Tibial nerve (tissue), 4 donors: ENCODE measurements at regions not wholly inside any gene's neighbourhood (a gene's known extent, or its start where the extent isn't known, plus 50 kb on each side); places are given as distances from the start of the nearest gene placed in this dataset.

ENCODE experiments used
- DNase-seq, 2 donors: peaks; one replicate each; pipeline ENCODE4 v3.0.0-alpha.2; 2019; ENCODE audit warnings: low spot score in 2 of 2
- H3K27ac ChIP-seq, 4 donors: fragments of 200-600 bp; sonication (generic) in 3 of 4; one replicate each; pipeline ENCODE4 v1.5.1; 2017 to 2019; ENCODE audit warnings: mild to moderate bottlenecking in 1 of 4
- H3K27me3 ChIP-seq, 2 donors: fragments of 200-600 bp; sonication (generic) in 1 of 2; one replicate each; pipeline versions ENCODE4 v1.5.1 to v1.6.0; 2017 to 2019
- H3K36me3 ChIP-seq, 3 donors: fragments of 200-600 bp; sonication (generic); one replicate each; pipeline ENCODE4 v1.5.1; 2018 to 2019
- H3K4me1 ChIP-seq, 4 donors: fragments of 200-600 bp; sonication (generic) in 3 of 4; one replicate each; pipeline ENCODE4 v1.5.1; 2017 to 2019
- H3K4me3 ChIP-seq, 4 donors: fragments of 200-600 bp; sonication (generic) in 3 of 4; one replicate each; pipeline ENCODE4 v1.5.1; 2017 to 2019; ENCODE audit warnings: mild to moderate bottlenecking in 1 of 4, moderate library complexity in 1 of 4
- H3K9me3 ChIP-seq, 4 donors: fragments of 200-600 bp; sonication (generic) in 3 of 4; one replicate each; pipeline ENCODE4 v1.5.1; 2017 to 2019
- EP300 ChIP-seq, 2 donors: sonication (generic); formaldehyde crosslinking; IDR thresholded peaks; one replicate each; pipeline ENCODE4 v1.6.1; 2017; ENCODE audit warnings: antibody characterized with exemption in 2 of 2, mild to moderate bottlenecking in 1 of 2
- POLR2A ChIP-seq, 2 donors: fragments of 450-650 bp; IDR thresholded peaks; one replicate each; pipeline ENCODE4 v1.6.1; 2017; ENCODE audit warnings: antibody characterized with exemption in 2 of 2, mild to moderate bottlenecking in 2 of 2, moderate library complexity in 2 of 2
- WGBS, 2 donors: methylation state at CpG; one replicate each; pipeline ENCODE4 v1.1.5; 2018; 5-methylcytosine and 5-hydroxymethylcytosine counted together
- TF ChIP-seq, protein P1 (sequence below), 5 experiments: fragments of 200-600 bp in 3 of 5; fragments of 450-650 bp in 2 of 5; sonication (generic) in 3 of 5; IDR thresholded peaks; one replicate each; pipeline ENCODE4 v1.5.1; 2016 to 2019; ENCODE audit warnings: antibody characterized with exemption in 5 of 5, mild to moderate bottlenecking in 3 of 5, moderate library complexity in 2 of 5

DNA sequence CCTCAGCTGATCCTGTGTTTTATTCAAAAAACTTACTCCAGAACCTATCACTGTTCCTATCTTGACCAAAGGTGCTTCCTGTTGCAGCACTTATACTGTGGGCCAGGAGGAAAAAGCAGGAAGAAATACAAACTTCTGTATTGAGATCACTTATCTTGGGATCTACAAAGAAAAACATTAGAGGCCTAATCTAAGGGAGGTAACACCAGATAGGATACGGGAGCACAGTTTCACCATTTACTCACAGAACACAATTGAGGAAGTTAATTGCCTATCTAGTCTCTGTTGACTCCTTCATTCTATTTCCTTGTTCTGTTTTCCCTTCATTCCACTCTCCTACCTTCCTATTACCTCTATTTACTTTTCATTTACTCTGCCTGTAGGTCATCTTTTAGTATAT is 287.2 kb upstream of the LINC00305 start:
- no peak for DNase-seq
- H3K36me3 ChIP-seq, result no peaks in the 10 kb centered on the region
- peaks cover 0 to 23% (median 0%) of the 10 kb centered on the region in 4 donors for H3K9me3 ChIP-seq
- no peak overlapping the region for H3K27ac ChIP-seq
- TF ChIP-seq, protein P1, sequence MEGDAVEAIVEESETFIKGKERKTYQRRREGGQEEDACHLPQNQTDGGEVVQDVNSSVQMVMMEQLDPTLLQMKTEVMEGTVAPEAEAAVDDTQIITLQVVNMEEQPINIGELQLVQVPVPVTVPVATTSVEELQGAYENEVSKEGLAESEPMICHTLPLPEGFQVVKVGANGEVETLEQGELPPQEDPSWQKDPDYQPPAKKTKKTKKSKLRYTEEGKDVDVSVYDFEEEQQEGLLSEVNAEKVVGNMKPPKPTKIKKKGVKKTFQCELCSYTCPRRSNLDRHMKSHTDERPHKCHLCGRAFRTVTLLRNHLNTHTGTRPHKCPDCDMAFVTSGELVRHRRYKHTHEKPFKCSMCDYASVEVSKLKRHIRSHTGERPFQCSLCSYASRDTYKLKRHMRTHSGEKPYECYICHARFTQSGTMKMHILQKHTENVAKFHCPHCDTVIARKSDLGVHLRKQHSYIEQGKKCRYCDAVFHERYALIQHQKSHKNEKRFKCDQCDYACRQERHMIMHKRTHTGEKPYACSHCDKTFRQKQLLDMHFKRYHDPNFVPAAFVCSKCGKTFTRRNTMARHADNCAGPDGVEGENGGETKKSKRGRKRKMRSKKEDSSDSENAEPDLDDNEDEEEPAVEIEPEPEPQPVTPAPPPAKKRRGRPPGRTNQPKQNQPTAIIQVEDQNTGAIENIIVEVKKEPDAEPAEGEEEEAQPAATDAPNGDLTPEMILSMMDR (IDR thresholded peaks at IDR 0.05), result no peak
- TF ChIP-seq EP300 (IDR thresholded peaks at IDR 0.05) (no peak), POLR2A (IDR thresholded peaks at IDR 0.05) (no peak)
- no peaks in the 10 kb centered on the region for H3K27me3 ChIP-seq
- H3K4me1 ChIP-seq, result no peaks in the 10 kb centered on the region
- no peak overlapping the region for H3K4me3 ChIP-seq
- WGBS, 2 donors, result 67 to 92% methylated on average over 1 of the region's 1 CpG

DNA sequence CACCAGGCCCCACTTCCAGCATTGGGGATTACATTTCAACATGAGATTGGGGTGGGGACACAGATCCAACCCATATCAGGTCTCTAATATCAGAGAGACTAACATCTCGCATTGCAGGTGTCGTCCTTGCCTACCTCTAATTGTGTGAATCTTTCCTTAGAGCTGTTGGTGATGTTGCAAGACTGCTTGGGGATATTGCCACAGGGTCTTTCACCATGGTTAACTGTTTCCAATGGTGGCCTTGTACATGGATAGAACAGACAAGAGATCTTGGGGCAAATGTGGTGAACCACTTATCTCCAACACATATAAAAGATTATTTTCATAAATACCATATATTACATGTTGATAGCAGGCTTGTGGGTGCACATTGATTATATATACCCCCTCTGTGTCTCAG is 270.3 kb upstream of the LINC00305 start:
- H3K27ac ChIP-seq, result no peak overlapping the region
- no peaks in the 10 kb centered on the region for H3K27me3 ChIP-seq
- no peaks in the 10 kb centered on the region for H3K36me3 ChIP-seq
- DNase-seq, result no peak
- TF ChIP-seq EP300 (IDR thresholded peaks at IDR 0.05) (no peak), POLR2A (IDR thresholded peaks at IDR 0.05) (no peak)
- TF ChIP-seq, protein P1 (IDR thresholded peaks at IDR 0.05), result no peak
- H3K9me3 ChIP-seq, result peaks cover 0 to 6% (median 0%) of the 10 kb centered on the region in 4 donors
- WGBS, 2 donors, result 92 to 96% methylated on average over 2 of the region's 2 CpGs
- no peak overlapping the region for H3K4me3 ChIP-seq
- no peaks in the 10 kb centered on the region for H3K4me1 ChIP-seq

DNA sequence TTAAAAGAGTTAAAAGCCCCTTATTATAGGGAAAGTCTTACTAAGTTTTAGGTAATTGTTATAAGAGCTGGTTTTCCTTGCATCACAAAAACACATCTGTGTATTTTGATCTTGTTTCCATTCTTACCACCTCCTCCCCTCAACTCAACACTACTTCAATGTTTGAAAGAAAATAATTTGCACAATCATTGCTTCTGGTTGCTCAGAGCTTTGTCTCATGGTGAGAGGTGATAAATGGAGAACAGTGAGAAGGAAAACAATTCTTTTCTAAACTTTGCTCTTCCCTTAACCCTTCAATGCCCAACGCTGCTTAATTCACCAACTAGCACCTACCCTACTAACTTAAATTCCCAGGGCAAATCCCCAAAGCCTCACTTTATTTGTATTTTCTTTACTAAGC is 268.1 kb upstream of the LINC00305 start:
- TF ChIP-seq POLR2A (IDR thresholded peaks at IDR 0.05) (no peak), EP300 (IDR thresholded peaks at IDR 0.05) (no peak)
- TF ChIP-seq, protein P1 (IDR thresholded peaks at IDR 0.05), result no peak

DNA sequence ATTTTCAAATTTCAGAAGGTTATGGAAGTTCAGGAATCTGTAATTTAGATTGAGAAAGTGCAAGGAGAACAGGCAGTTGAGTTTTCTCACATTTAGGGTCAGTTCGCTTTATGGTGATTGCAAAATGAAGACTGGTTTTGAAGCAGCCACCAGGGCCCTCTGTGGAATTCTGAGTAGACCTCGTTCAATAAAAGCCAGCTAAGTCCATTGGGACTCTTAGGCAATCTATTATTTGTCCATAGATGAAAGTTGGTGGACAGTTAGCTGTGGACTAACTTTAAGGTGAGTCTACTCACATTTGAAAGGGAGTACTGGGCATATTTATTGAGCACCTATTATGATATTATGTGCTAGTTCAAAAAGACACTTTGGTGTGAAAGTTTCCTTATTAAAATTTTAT is 266.3 kb upstream of the LINC00305 start:
- TF ChIP-seq POLR2A (IDR thresholded peaks at IDR 0.05) (no peak), EP300 (IDR thresholded peaks at IDR 0.05) (no peak)
- TF ChIP-seq, protein P1 (IDR thresholded peaks at IDR 0.05), result no peak
- Histone ChIP-seq H3K36me3 (no peaks in the 10 kb centered on the region), H3K27ac (no peak overlapping the region), H3K4me3 (no peak overlapping the region), H3K27me3 (no peaks in the 10 kb centered on the region), H3K4me1 (no peaks in the 10 kb centered on the region), H3K9me3 (no peaks in the 10 kb centered on the region)
- DNase-seq, result no peak
- 80 to 82% methylated on average over 2 of the region's 2 CpGs for WGBS, 2 donors

More for the DNA sequence above, 268.1 kb upstream of the LINC00305 start:
- no peaks in the 10 kb centered on the region for H3K9me3 ChIP-seq
- no peak for DNase-seq
- H3K4me1 ChIP-seq, result no peaks in the 10 kb centered on the region
- no peak overlapping the region for H3K27ac ChIP-seq
- no peaks in the 10 kb centered on the region for H3K36me3 ChIP-seq
- H3K27me3 ChIP-seq, result no peaks in the 10 kb centered on the region
- WGBS, 2 donors, result 44 to 46% methylated on average over 1 of the region's 1 CpG
- H3K4me3 ChIP-seq, result no peak overlapping the region

DNA sequence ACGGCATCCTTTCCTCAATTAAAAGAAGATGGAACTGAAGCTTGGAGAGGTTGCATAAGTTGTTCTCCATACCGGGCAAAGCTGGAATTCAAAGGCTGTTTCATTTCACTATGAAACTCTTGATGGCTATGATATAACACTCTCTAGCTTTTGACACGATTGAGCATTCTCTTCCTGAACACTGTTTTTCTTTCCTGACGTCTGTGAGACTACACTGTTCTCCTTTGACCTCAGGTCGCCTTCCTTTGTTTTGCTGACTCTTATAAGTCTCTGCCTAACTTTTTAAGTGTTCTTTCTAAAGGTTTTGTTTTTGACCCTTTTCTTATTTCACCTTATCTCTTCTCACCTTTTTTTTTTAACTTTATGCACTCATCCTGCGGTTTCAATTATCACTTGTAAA is 261.8 kb upstream of the LINC00305 start:
- Histone ChIP-seq H3K9me3 (no peaks in the 10 kb centered on the region), H3K4me3 (no peak overlapping the region), H3K27me3 (no peaks in the 10 kb centered on the region), H3K27ac (no peak overlapping the region), H3K36me3 (no peaks in the 10 kb centered on the region), H3K4me1 (no peaks in the 10 kb centered on the region)
- TF ChIP-seq, protein P1 (IDR thresholded peaks at IDR 0.05), result no peak
- no peak for TF ChIP-seq EP300 (IDR thresholded peaks at IDR 0.05)
- TF ChIP-seq POLR2A (IDR thresholded peaks at IDR 0.05), result no peak
- 49 to 55% methylated on average over 6 of the region's 6 CpGs for WGBS, 2 donors
- no peak for DNase-seq
